HG03378 (cell line): ENCODE measurements at regions not wholly inside any gene's neighbourhood (a gene's known extent, or its start where the extent isn't known, plus 50 kb on each side); places are given as distances from the start of the nearest gene placed in this dataset.

ENCODE experiments used
- ATAC-seq: cut with Tn5 transposase; IDR thresholded peaks from one replicate; pipeline ENCODE4 v1.9.1; 2021; ENCODE audit warnings: mild to moderate bottlenecking, moderate library complexity; ENCODE audit not compliant: unreplicated experiment

DNA sequence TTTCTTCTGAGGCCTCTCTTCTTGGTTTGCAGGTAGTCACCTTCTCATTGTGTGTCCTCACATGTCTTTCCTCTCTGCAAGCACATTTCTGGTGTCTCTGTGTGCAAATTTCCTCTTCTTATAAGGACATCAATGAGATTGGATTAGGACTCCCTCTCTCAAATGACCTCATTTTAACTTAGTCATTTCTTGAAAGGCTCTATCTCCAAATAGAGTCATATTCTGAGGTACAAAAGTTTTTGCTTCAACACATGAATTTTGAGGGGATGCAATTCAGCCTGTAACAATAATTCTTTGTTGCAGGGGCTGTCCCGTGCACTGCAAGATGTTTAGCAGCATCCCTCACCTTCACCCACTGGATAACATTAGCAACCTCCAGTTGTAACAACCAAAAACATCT, 115.0 kb upstream of the DCBLD2 start:
- no peak for ATAC-seq

DNA sequence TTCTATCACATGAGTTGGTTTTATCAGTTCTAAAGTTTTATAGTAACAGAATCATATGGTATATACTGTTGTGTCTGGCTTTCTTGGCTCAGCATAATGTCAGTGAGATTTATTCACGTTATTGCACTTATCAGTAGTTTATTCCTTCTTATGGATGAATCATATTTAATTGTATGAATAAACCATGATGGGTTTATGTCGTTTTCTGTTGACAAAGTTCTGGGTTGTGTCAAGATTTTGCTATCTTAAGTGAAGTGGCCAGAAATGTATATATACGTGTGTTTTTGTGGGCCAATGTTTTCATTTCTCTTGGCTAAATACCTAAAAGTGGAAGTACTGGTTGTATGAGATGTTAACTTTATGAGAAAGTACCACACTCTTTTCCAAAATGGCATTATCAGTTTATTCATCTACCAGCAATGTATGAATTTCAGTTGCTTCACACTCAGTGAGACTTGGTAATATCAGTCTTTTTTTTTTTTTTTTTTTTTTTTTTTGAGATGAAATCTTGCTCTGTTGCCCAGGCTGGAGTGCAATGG, 112.4 kb upstream of the DCBLD2 start:
- no peak for ATAC-seq

DNA sequence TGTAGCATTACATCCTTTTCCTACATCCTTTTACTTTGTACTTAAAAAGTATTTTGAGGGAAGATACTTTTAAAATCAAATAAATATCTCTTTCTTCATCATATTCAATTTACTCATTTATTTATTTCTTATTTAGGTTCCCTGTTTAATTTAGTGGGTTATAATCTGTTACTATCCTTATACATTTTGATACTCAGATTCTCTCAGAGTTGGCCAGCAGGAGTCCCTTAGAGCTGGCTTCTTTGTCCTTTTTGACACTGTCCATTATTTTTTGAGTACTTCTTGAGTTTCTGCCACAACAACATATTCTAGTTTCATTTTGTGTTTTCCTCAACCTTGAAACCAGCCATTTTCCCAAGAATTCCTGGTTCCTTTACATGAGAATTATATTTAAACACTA, 111.6 kb upstream of the DCBLD2 start:
- ATAC-seq, result no peak

DNA sequence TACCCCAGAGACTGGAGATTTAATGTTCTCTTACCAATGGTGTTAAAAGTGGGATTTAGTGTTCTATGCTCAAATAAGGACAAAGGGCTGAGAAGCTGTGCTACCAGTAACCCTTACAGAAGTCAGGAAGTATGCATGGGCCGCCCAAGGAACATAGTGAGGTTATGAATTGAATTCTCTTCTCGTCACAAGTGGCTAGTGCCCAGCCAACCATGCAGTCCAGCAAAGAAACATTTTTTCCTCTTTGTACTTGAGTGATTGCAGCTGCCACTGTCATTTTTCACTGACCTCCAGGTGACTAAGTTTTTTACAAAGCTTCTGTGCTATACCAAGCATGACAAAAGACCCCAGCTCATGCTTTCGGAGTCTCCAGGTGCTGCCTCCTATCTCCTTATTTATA, 110.6 kb upstream of the DCBLD2 start:
- ATAC-seq, result peak; percentile 95

DNA sequence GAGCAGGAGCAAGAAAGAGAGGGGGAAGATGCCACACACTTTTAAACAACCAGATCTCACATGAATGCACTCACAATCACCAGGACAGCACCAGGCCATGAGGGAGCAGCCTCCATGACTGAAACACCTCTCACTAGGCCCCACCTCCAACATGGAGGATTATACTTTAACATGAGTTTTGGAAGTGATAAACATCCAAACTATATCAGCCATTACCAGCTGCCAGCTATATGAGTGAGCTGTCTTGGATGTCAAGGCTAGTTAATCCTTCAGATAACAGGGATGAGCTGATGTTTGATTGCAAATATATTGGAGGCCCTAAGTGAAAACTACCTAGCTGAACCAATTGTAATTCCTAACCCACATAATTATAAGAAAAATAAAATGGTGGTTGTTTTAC, 108.4 kb upstream of the DCBLD2 start:
- ATAC-seq, result no peak

DNA sequence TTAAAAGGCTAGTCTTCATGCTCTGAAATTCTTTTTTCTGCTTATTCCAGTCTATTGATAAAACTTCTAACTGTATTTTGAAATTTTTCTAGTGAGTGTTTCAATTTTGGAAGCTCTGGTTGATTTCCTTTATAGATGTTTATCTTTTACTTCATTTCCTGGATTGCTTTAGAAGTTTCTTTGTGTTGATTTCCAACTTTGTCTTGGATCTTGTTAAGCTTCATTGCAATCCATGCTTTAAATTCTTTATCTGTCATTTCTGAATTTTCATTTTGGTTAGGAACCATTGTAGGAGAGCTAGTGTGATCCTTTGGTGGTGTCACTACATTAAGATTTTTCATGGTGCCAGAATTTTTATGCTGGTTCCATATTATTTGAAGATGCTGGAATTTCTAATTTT, 105.2 kb upstream of the DCBLD2 start:
- no peak for ATAC-seq

DNA sequence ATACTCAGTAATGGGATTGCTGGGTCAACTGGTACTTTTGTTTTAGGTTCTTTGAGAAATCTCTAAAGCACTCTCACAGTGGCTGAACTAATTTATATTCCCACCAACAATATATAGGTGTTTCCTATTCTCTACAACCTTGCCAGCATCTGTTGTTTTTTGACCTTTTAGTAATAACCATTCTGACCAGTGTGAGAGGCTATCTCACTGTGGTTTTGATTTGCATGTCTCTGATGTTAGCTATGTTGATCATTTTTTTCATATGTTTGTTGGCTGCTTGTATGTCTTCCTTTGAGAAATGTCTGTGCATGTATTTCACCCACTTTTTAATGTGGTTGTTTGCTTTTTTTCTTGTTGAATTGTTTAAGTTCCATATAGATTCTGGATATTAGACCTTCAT, 98.2 kb upstream of the DCBLD2 start:
- no peak for ATAC-seq

DNA sequence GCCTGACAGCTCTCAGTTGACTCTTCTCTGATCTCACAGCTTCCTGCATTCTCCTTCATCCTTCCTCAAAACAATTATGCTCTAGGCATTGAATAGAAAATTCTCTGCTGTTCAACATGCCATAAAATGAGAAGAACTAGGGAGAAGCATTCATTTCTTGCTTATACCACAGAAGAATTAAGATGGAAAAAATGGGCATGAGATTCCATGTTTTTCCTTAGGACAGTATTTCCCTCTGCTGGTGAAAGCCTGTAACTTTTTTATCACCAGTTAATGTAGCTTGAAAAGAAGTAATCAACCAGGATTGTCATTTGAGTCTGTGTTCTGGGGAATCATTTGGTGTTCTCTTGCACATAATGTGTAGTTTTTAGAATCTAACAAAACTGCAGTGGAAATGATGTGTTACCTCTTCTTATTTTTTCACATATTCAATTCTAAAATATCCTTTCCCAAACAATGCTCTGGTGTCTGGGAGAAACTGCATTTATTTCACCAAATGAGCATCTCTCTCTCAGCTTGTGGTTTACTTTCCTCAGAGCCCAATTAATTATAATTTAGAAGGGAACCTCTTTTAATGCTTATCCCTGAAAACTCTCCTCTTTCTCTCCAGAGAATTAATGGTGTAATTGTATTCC, 92.8 kb upstream of the DCBLD2 start:
- no peak for ATAC-seq

DNA sequence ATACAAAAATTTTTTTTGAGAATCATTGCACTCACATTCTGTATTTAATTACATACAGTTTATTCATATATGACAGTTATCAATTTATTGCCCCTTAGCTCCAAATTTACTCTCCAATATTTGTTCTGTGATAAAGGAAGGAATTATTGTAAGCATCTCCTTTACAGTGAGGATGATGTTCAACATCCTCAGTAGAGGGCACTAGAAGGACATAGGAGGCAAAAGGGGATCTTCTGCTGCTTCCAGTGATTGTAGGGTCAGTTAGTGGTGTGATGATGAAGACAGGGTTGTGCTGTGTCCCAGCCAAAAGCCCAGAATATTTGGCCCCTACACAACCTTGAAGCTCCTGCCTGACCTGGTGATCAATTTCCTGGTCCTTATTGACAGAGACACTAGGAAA, 89.9 kb upstream of the DCBLD2 start:
- ATAC-seq, result no peak

DNA sequence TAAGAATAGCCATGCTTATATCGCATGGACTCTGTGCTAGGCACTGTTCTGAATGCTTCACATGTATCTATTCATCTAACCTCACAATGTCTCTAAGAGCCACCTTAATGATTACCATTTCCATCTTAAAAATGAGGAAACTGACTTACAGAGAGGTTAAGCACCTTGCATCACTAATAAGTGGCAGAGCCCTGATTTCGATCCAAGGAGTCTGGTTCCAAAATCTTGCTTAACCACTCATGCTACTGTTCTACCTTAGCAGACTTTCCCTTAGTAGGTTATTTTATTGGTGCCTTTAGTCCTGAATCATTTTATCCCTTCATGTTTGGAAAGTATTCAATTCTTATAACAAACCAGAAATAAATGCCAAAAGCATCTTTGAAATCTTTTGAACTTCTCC, 89.2 kb upstream of the DCBLD2 start:
- no peak for ATAC-seq

DNA sequence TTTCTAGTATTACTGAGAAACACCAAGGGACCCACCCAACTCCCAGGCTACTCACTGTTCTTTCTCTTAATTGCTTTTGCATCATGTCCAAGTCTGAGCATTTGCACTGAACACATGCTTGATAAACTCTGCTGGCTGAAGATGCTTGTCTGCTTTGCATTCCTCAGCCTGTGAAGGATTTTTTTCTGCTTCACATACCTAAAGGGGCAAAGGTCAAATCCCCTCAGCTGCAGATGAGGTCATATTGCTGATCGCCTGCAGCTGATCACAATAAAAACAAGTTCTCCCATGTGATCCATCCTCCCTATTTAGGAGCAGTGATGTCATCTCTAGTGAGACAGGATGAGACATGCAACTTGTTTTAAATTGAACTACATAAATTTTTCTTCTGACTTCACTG, 84.6 kb upstream of the DCBLD2 start:
- ATAC-seq, result no peak

DNA sequence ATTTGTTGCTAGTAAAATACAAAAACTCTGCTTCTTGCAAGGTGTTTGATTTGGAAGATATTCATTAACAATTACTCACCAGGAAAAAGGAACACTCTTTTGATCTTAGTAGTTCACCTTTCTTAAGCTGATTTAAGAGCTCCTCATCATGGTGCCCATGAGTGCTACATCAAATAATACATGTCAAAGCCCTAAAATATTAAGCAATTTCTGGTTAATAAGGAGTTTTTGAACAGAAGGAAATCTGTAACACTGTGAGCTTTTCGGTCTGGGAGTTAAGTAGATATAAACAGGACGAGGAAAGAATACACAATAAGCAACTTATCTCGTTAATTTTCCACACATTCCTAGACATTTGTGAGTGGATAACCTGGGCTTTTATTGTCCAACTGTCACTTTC, 83.9 kb upstream of the DCBLD2 start:
- ATAC-seq, result no peak

DNA sequence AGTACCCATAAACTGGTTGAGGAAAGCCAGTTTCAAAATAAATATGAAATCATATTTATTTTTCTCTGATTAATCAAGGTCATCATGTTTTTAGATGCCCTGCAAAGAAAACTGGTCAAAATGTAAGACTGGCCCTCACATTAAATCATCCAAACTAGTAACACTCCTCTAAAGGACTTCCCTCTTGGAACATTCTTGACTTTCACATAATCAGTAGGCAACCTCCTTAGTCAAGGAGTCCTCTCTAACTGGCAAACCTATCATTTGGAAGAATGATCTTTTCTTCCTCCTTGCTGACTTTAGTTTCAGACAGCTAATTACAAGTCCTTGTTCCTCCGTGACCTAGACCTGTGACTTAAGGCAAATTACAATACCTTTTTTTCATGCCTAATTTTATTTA, 82.5 kb upstream of the DCBLD2 start:
- ATAC-seq, result no peak

DNA sequence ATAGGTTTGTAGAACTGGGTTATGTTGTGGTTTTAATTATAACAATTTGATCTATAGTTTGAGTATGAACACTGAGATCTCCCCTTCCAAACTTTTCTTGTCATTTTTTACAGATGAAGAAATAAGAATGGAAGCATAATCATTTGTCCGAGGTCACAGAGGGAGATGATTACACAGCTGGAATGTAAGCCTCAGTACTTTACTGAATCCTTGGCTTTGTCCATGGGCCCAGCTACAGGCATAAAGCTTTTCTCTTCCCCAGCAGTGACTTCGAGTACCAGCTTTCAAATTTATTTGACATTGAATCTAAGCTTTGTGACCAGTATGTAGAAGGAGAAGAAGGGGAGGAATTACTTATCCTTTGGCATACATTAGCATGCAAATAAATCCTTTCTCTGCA, 80.9 kb upstream of the DCBLD2 start:
- no peak for ATAC-seq

DNA sequence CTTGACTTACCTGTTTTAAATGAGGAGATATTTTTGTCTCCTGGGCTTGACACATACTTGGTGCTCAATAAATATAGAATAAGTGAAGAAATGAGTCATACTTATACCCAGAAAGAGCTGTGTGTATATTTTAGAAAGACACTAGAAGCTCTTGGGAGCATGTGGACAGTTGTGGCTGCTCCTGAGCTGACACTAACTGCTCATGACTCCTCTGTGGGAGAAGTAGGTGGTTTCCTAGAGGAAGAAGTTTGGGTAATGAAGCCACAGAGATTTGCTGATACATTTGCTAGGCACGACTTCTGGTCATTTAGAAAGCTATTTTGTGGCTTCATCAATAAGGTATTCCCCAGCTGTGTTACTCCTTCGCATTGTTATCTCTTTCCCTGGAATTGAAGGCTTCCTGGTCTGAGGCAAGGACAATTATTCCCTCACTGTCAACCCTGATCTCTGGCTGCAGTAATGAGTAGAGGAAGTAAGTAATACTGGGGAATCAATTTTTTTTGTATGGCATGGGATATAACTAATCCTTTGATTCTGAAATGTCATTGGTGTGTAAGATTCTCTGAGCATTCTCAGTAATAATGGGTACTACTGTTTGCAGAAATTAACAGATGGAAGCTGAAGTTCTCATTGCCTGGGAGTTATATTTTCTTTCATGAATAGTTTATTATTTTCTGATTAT, 79.6 kb upstream of the DCBLD2 start:
- peak; percentile 97 for ATAC-seq

DNA sequence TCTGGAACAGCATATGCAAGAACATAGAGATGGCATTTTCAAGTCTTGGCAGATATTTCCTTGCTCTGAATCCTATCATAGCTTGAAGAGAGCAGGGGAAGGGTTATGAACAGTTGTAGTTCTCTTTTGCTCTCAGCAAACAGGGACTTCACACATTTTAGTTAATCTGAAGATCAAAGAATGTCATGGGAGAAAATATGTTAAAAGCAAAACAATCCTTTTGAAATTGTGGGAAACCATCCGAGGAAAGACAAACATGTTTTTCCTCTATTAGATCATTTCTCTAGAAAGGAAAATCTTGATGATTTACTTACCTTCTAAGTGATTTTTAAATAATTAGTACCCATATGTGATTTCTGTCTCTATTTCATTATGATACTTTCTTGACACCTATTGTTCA, 77.8 kb upstream of the DCBLD2 start:
- no peak for ATAC-seq

DNA sequence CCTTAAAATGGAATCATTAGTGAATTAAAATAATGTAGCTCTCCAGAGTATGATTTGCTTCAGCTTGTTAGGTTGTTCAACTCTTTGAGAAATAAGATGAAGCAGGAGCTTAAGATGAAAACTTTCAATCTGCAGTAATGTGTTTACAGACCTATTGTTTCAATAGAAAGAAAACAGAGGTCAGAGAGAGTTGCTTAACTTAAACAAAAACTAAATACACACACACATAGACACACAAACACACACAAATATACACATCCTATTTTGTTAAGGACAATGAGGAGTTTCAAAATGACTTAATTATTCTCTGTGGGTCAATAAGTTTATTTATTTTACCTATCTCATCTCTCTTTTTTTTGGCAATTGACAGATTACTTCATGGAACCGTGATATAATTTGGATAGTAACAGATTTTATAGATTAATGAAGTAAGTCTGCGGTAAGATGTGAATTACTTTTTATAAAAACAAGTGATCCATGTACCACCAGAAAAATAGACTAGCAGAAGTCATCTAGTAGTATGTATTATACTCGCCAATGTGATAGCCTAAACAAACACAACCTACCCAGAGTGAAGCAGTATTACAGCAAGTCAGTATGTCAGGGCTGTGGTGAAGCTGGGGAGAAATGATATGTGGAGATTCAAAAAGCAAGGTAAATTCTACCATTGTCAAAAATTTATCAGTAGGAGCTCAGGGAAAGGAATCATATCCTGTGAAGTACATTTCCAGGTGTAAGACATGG, 76.7 kb upstream of the DCBLD2 start:
- no peak for ATAC-seq

DNA sequence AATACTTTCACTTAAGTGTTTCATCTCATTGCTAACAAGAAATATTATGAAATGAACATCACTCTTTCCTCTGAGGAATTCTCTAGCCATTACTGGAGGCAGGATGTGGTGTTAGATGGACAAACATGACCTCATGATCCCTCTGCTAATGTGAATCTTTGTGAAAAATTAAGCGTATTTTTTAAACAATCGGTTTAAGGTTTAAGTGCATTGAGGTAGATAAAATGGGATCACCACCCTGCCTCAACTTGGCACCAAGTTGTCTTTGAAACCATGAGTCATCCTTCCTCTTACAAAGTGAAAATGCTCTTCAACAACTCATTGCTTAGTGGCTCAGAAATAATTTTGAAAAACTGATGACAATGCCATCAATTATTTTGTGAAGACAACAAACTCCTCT, 76.0 kb upstream of the DCBLD2 start:
- ATAC-seq, result no peak

DNA sequence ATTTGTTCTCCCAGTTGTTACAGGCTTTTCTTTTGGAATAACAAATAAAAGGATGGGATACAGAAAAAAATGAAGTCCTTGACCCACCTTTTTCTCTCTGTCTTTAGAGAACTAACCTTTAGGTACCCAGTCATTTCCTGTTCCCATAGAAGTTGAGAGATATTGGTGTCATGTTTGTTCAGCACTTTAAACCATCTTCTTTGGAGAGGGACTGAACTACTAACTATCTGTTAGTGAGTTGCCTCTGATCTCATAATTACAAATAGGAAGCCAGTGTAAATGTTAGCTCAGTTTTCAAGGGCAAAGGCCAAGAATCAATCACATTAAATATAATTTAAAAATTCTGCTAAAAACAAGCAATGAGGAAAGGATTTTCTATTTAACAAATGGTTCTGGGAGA, 72.9 kb upstream of the DCBLD2 start:
- no peak for ATAC-seq

DNA sequence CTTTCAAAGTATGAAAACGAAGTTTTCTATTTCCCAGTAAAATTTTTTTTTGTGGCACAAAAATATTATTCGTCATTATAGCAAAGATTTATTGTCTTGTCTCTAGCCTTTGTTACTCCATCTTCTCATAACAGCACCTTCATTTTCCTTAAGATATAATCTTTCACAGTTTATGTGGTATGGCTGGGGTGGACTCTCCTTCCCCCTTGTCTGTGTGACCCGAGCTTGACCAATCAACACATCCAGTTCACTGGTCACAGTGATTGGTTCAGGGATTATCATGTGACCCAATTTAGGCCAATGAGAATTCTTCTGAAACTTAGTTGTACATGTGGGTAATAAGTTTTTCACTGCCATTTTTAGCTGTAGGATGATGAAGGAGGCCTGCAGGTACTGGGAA, 71.2 kb upstream of the DCBLD2 start:
- no peak for ATAC-seq

DNA sequence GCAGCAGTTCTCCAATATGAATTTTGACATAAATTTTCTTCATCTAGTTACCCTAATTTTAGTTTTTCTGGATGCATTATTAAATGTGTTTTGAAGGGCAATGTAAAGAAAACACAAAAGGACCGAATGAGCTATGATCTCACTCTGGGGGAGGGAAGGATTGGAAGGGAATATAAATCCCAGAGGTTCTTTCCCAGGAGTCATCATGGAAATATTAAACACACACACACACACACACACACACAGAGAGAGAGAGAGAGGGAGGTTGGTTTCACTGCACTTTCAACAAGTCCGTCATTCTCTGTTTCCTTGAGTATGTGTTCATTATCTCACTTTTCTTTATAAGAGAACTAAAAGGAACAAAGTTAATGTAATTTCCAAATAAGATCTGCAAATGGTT, 70.7 kb upstream of the DCBLD2 start:
- no peak for ATAC-seq

DNA sequence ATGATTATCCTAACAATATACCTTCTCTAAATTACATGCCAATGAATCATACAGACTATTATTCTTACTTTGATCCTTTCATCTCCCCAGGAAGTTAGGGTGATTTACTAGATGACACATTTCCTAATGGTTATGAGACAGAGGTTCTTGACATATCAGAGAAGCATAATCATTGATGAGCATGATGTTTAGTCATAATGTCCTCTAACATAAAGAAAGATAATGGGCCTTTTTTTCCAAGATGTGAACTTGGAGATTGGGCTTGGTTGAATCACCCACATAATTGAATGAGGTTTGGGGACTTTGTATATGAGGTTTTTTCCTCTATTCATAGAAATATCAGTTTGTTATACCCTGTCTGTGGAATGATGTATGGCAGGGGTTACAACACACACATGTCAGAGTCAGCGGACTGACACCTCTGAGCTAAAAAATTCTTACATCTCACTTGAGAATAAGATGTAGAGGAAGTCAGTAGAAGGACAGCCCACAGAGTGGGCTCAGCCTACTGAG, 69.7 kb upstream of the DCBLD2 start:
- peak; percentile 41 for ATAC-seq
